ENCODE measurements at regions not wholly inside any gene's neighbourhood (a gene's known extent, or its start where the extent isn't known, plus 50 kb on each side); places are given as distances from the start of the nearest gene placed in this dataset.

DNA sequence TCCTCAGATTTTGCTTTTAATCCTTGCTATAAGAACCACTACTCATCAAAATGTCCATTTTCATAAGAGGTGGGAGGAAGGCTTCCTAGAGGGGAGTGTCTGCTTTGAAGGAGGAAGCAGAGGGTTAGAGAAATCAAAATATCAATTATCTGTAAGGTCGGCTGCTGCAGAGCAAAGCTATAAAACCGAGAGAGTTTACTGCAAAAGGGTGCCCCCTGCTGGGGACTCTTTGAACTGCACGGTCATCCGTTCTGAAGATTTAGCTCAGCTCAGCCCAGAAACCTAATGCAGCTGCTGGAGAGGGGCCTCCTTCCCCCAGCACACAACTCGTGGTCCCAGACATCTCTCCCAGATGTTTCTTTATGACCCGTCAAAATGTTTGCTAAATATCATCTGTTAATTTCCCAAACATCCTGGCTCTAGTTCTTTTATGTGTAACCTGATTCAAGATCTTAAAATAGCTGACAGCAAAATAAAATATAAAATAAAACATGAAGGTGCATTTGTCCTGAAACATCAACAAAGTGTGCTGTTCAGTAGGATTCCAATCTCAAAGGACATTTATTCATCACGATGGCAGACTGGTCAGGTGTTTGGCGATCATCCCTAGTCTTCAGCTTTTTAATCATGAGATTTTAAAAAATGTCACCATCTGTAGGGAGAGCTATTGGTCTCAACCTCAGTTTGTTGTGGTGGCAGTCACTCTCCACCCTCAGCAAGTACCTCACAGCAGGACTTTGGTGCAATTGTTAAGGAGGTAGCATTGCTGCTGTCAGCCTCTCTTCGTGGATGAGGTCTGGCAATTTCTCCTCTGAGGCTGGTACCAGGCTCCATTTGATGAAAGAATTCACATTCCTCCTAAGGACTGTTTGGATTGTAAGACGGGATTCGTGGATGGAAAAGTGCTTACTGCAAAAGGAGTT lies 185.9 kb downstream of the MTX2 start:
- Histone ChIP-seq H3K36me3 (replicated peaks in 1 of 2; ENCODE audit: control insufficient read depth in 1 of 2, insufficient read depth in 2 of 2, low read length in 2 of 2) (no peaks in the 10 kb centered on the region), H3K27ac (ENCODE audit: extremely low read length, insufficient read depth, low read length) (no peak overlapping the region), H3K4me3 (replicated peaks in 1 of 3; ENCODE audit: insufficient read depth in 1 of 3, low read depth in 2 of 3, low read length in 3 of 3) (no peak overlapping the region), H3K9ac (ENCODE audit: insufficient read depth, low read depth, low read length) (no peak overlapping the region), H3K9me3 (ENCODE audit: low read length) (no peaks in the 10 kb centered on the region), H2AFZ (ENCODE audit: low read length) (no peak overlapping the region), H3K79me2 (ENCODE audit: insufficient read depth, low read length) (no peaks in the 10 kb centered on the region), H3K4me2 (ENCODE audit: low read depth, low read length) (no peak overlapping the region), H3K4me1 (ENCODE audit: insufficient read depth, low read length) (no peaks in the 10 kb centered on the region), H3K27me3 (ENCODE audit: control insufficient read depth in 1 of 2, insufficient read depth in 2 of 2, low read length in 2 of 2) (peaks cover 2 to 4% of the 10 kb centered on the region in 2 experiments; a peak in 1 of 5 replicates), H4K20me1 (ENCODE audit: insufficient read depth, low read length) (no peaks in the 10 kb centered on the region)
- ATAC-seq (peak; percentile 83), FAIRE-seq (peak; percentile 85), DNase-seq (ENCODE audit: low spot score) (peak; percentile 58)
- intact Hi-C loops (cut with micrococcal nuclease; ENCODE audit: unreplicated experiment) (loop anchor here (1.0 to 2.0 kb wide), 2 partner anchors 184 to 315 kb away; no protein-coding TSS in a partner anchor), in situ Hi-C loops (cut with HindIII; ENCODE audit: extremely low pct_ligation_motif_present, low pct_unique_long_range_greater_than_20kb) (loop anchor here (5.0 to 10.0 kb wide), 2 partner anchors 180 to 313 kb away; no protein-coding TSS in a partner anchor)
- BruUV-seq (replicated peaks): no TSS peak
- WGBS (ENCODE audit: low lambda C conversion rate): under 1% methylated on average over 11 of the region's 11 CpGs
- POLR2A ChIA-PET: interaction anchor here (0.7 to 1.3 kb wide), 4 partner anchors 9 to 315 kb away, joined by 3 to 4 read pairs (median 3); partner anchors contain the start of gene MTX2
- CTCF ChIA-PET (ENCODE audit: low intra/inter-chr PET ratio, low total read pairs): interaction anchor here (0.8 to 5.7 kb wide), 3 partner anchors 197 to 328 kb away, joined by 3 to 83 read pairs (median 14); no protein-coding TSS in a partner anchor
- no peak for TF ChIP-seq POLR2AphosphoS5 (IDR thresholded peaks at IDR 0.05; ENCODE audit: low read depth, low read length)
- no peak for TF ChIP-seq PHB2 (IDR thresholded peaks at IDR 0.05; ENCODE audit: partially characterized antibody)
- TF ChIP-seq ZNF816 (CRISPR knock-in tag; IDR thresholded peaks at IDR 0.05; ENCODE audit: borderline replicate concordance): no peak
- TF ChIP-seq RAD21 (CRISPR knock-in tag; IDR thresholded peaks at IDR 0.05): peak; percentile 82
- TF ChIP-seq ZBTB8A (CRISPR knock-in tag; IDR thresholded peaks at IDR 0.05; ENCODE audit: borderline replicate concordance, low read depth): no peak
- no peak for TF ChIP-seq ZNF207 (IDR thresholded peaks at IDR 0.05; ENCODE audit: borderline replicate concordance)
- peak; percentile 28; the same call in 1 of the 2 replicates for TF ChIP-seq FOXA3 (CRISPR knock-in tag; IDR thresholded peaks at IDR 0.05)
- no peak for TF ChIP-seq EED (CRISPR knock-in tag; IDR thresholded peaks at IDR 0.05)
- TF ChIP-seq ZSCAN22 (CRISPR knock-in tag; IDR thresholded peaks at IDR 0.05): no peak
- no peak for TF ChIP-seq NR0B2 (CRISPR knock-in tag; IDR thresholded peaks at IDR 0.05)
- TF ChIP-seq ZC3H13 (CRISPR knock-in tag; IDR thresholded peaks at IDR 0.05): no peak
- no peak for TF ChIP-seq HES4 (CRISPR knock-in tag; IDR thresholded peaks at IDR 0.05; ENCODE audit: borderline replicate concordance)
- TF ChIP-seq KDM4B (CRISPR knock-in tag; IDR thresholded peaks at IDR 0.05): no peak
- TF ChIP-seq, protein P1, sequence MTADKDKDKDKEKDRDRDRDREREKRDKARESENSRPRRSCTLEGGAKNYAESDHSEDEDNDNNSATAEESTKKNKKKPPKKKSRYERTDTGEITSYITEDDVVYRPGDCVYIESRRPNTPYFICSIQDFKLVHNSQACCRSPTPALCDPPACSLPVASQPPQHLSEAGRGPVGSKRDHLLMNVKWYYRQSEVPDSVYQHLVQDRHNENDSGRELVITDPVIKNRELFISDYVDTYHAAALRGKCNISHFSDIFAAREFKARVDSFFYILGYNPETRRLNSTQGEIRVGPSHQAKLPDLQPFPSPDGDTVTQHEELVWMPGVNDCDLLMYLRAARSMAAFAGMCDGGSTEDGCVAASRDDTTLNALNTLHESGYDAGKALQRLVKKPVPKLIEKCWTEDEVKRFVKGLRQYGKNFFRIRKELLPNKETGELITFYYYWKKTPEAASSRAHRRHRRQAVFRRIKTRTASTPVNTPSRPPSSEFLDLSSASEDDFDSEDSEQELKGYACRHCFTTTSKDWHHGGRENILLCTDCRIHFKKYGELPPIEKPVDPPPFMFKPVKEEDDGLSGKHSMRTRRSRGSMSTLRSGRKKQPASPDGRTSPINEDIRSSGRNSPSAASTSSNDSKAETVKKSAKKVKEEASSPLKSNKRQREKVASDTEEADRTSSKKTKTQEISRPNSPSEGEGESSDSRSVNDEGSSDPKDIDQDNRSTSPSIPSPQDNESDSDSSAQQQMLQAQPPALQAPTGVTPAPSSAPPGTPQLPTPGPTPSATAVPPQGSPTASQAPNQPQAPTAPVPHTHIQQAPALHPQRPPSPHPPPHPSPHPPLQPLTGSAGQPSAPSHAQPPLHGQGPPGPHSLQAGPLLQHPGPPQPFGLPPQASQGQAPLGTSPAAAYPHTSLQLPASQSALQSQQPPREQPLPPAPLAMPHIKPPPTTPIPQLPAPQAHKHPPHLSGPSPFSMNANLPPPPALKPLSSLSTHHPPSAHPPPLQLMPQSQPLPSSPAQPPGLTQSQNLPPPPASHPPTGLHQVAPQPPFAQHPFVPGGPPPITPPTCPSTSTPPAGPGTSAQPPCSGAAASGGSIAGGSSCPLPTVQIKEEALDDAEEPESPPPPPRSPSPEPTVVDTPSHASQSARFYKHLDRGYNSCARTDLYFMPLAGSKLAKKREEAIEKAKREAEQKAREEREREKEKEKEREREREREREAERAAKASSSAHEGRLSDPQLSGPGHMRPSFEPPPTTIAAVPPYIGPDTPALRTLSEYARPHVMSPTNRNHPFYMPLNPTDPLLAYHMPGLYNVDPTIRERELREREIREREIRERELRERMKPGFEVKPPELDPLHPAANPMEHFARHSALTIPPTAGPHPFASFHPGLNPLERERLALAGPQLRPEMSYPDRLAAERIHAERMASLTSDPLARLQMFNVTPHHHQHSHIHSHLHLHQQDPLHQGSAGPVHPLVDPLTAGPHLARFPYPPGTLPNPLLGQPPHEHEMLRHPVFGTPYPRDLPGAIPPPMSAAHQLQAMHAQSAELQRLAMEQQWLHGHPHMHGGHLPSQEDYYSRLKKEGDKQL (CRISPR knock-in tag; IDR thresholded peaks at IDR 0.05; ENCODE audit: low read depth): no peak
- no peak for TF ChIP-seq PITX1 (CRISPR knock-in tag; IDR thresholded peaks at IDR 0.05)

Data from HepG2 (cell line).